K562 (cell line): ENCODE measurements at regions not wholly inside any gene's neighbourhood (a gene's known extent, or its start where the extent isn't known, plus 50 kb on each side); places are given as distances from the start of the nearest gene placed in this dataset.

Experiments used
- ATAC-seq: fragments of 200-7000 bp; cut with Tn5 transposase; 3 replicates; pipeline ENCODE4 v1.9.1; 2020; ENCODE audit warnings: moderate library complexity
- BruUV-seq: library from RNA; stranded (reverse); fragments of 400-500 nt; replicated peaks from 2 replicates; lab custom pipeline; 2021; lab: Mats Ljungman, UMichigan
- CTCF ChIA-PET: fragments of 300-600 bp; formaldehyde crosslinking; extraction: SDS; loops from one replicate; lab custom pipeline; 2021; ENCODE audit warnings: low intra/inter-chr PET ratio; lab: Yijun Ruan, JAX
- POLR2A ChIA-PET: fragments of 300-600, 350-650 bp; sonication (Branson Sonifier 250); formaldehyde crosslinking; extraction: SDS; loops from one replicate; lab custom pipeline; 2021; ENCODE audit warnings: antibody characterized with exemption, inconsistent platforms; lab: Yijun Ruan, JAX
- DNase-seq, 4 experiments: peaks; one replicate each; pipeline versions ENCODE4 v3.0.0 to v3.0.0-alpha.2; 2011 to 2018; ENCODE audit warnings: low spot score in 3 of 4, mixed read lengths in 3 of 4; ENCODE audit errors: extremely low read depth in 1 of 4
- FAIRE-seq: peaks from 2 replicates; lab custom pipeline; 2011; peaks lifted over from hg19 to GRCh38; lab: Jason Lieb, UNC
- H2AFZ ChIP-seq: 2 replicates; pipeline ENCODE4 v1.6.0; 2011; ENCODE audit warnings: low read depth, low read length, control low read depth, inconsistent platforms
- H3K27ac ChIP-seq: fragments of 200-600 bp; 3 replicates; pipeline ENCODE4 v1.8.0; 2011; ENCODE audit warnings: low read depth, mild to moderate bottlenecking, control low read depth, inconsistent platforms, low read length, moderate library complexity, mixed read lengths; ENCODE audit errors: extremely low read depth
- H3K27me3 ChIP-seq, 2 experiments: fragments of 300-600 bp in 1 of 2; 2 replicates in 1 of 2; 3 replicates in 1 of 2; pipeline versions ENCODE4 v1.6.0 to v1.8.0; 2011; ENCODE audit warnings: inconsistent platforms in 2 of 2, low read length in 2 of 2, mild to moderate bottlenecking in 1 of 2, mixed read lengths in 1 of 2, moderate library complexity in 1 of 2; ENCODE audit not compliant: control insufficient read depth in 2 of 2, insufficient read depth in 2 of 2
- H3K36me3 ChIP-seq: fragments of 300-600 bp; 3 replicates; pipeline ENCODE4 v1.8.0; 2011; ENCODE audit warnings: mild to moderate bottlenecking, low read length, inconsistent platforms; ENCODE audit not compliant: control insufficient read depth, insufficient read depth
- H3K4me1 ChIP-seq, 2 experiments: fragments of 200-600 bp in 1 of 2; replicated peaks in 1 of 2; 2 replicates in 1 of 2; 3 replicates in 1 of 2; pipeline versions ENCODE4 v1.5.1 to v1.8.0; 2011; ENCODE audit warnings: inconsistent platforms in 2 of 2, low read length in 2 of 2, mild to moderate bottlenecking in 1 of 2, mixed read lengths in 1 of 2, moderate library complexity in 1 of 2; ENCODE audit not compliant: control insufficient read depth in 2 of 2, insufficient read depth in 2 of 2
- H3K4me2 ChIP-seq: 2 replicates; pipeline ENCODE4 v1.6.1; 2011; ENCODE audit warnings: low read length, control low read depth, inconsistent platforms, mixed read lengths; ENCODE audit not compliant: insufficient read depth
- H3K4me3 ChIP-seq: fragments of 200-600 bp; sonication (generic), shearing (Covaris generic); 2 replicates; pipeline ENCODE4 v1.5.1; 2016; ENCODE audit warnings: control low read depth, inconsistent platforms
- H3K79me2 ChIP-seq: fragments of 200-600 bp; 3 replicates; pipeline ENCODE4 v1.8.0; 2011; ENCODE audit warnings: low read length, inconsistent platforms; ENCODE audit not compliant: control insufficient read depth, insufficient read depth
- H3K9ac ChIP-seq, 2 experiments: 2 replicates each; pipeline versions ENCODE4 v1.6.0 to v1.6.1; 2011; ENCODE audit warnings: low read depth in 2 of 2, low read length in 2 of 2, control low read depth in 1 of 2, inconsistent platforms in 1 of 2, mild to moderate bottlenecking in 1 of 2, mixed read lengths in 1 of 2; ENCODE audit not compliant: insufficient read depth in 1 of 2
- H3K9me1 ChIP-seq: one replicate; pipeline ENCODE4 v1.6.0; 2011; ENCODE audit warnings: inconsistent platforms, mild to moderate bottlenecking, low read length, moderate library complexity; ENCODE audit not compliant: control insufficient read depth, insufficient read depth
- H3K9me3 ChIP-seq: replicated peaks from 2 replicates; pipeline ENCODE4 v1.5.1; 2011; ENCODE audit warnings: low read depth, low read length, inconsistent platforms; ENCODE audit not compliant: control insufficient read depth, insufficient read depth
- H4K20me1 ChIP-seq: replicated peaks from 2 replicates; pipeline ENCODE4 v1.6.1; 2011; ENCODE audit warnings: low read length, inconsistent platforms, mixed read lengths; ENCODE audit not compliant: control insufficient read depth, insufficient read depth
- BRF1 ChIP-seq: IDR thresholded peaks from 3 replicates; pipeline ENCODE4 v1.6.1; 2011; ENCODE audit warnings: borderline replicate concordance, mild to moderate bottlenecking; ENCODE audit not compliant: insufficient read length; ENCODE audit errors: extremely low read depth
- HDAC6 ChIP-seq: IDR thresholded peaks from 2 replicates; pipeline ENCODE4 v1.6.1; 2012; ENCODE audit warnings: low read depth, mild to moderate bottlenecking, control low read depth, inconsistent platforms, low read length, moderate library complexity
- NBN ChIP-seq: fragments of 450-650 bp; IDR thresholded peaks from 2 replicates; pipeline ENCODE4 v1.6.1; 2016; ENCODE audit warnings: low read depth, mild to moderate bottlenecking
- NCOR1 ChIP-seq: fragments of 450-650 bp; IDR thresholded peaks from 2 replicates; pipeline ENCODE4 v1.6.1; 2016; ENCODE audit warnings: mild to moderate bottlenecking, moderate library complexity
- TAL1 ChIP-seq: fragments of 450-650 bp; IDR thresholded peaks from 2 replicates; pipeline ENCODE4 v1.6.1; 2016; ENCODE audit warnings: mild to moderate bottlenecking
- XRCC5 ChIP-seq: fragments of 200-400 bp; formaldehyde crosslinking; IDR thresholded peaks from 2 replicates; pipeline ENCODE4 v1.6.1; 2017; ENCODE audit warnings: low read depth, mild to moderate bottlenecking, low read length
- ZNF197 ChIP-seq: fragments of 200-800 bp; sonication (Bioruptor generic); IDR thresholded peaks from 2 replicates; pipeline ENCODE4 v1.6.1; 2016; ENCODE audit warnings: low read depth, missing genetic modification characterization, missing compliant biosample characterization
- ZNF324 ChIP-seq: fragments of 250-450 bp; sonication (Bioruptor Pico); IDR thresholded peaks from 2 replicates; pipeline ENCODE4 v1.4.0; 2020; ENCODE audit warnings: mild to moderate bottlenecking
- WGBS: fragments of 100-300 bp; shearing (Covaris generic); methylation state at CpG from one replicate; pipeline ENCODE4 v1.1.6; 2016; ENCODE audit warnings: low coverage, mixed read lengths; ENCODE audit not compliant: insufficient coverage; ENCODE audit errors: missing lambda C conversion rate; 5-methylcytosine and 5-hydroxymethylcytosine counted together
- in situ Hi-C: fragments of 300-500 bp; cut with MboI; formaldehyde crosslinking; loops from 4 replicates; pipeline ENCODE4 v1.15.0; 2018; ENCODE audit warnings: inconsistent platforms, mixed read lengths
- intact Hi-C: fragments of 100-400 bp; cut with micrococcal nuclease; formaldehyde crosslinking; loops from 2 replicates; pipeline ENCODE4 v1.14.2; 2022
- TF ChIP-seq, protein P1 (sequence below): fragments of 200-800 bp; sonication (Bioruptor generic); IDR thresholded peaks from 2 replicates; pipeline ENCODE4 v1.6.1; 2017; ENCODE audit warnings: missing genetic modification characterization, missing compliant biosample characterization

DNA sequence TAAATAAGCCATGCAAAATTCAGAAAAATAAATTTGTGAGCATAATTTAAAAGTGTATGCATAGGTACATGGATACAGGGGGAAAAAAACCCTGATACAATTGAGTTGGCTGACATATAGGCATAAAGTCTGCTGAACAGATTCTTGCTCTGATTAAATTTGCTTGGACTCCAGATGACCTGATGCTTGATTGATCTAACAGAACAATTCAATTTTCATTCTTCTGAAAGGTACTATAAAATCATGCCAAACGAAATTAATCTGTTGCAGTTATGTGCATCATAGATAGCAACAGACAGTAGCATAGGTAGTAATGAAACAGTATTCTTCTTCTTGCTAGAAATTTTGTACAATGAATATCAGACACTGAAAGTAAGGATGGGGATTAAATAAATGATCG lies 578.2 kb upstream of the SLITRK6 start (continued):
- no peak for TF ChIP-seq ZNF197 (CRISPR knock-in tag)

DNA sequence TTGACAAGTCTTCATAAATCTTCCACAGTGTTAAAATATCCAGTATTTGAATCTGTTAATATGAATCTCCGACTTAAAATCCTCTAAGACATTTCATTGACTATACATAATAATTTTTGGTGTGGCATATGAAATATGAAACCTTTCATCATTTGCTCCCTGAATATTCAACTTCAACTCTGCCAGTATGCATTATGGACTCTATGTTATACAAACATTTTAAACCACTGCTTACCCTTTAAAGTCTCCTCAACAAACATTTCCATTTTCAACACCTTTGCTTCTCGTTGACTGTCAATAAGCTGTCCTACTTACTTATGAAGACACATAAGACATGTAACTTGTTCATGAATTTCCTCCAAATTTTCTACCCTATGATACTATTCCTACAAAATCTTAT lies 579.4 kb upstream of the SLITRK6 start:
- FAIRE-seq = no peak
- no peaks in the 10 kb centered on the region for H3K9me1 ChIP-seq
- no peak overlapping the region for H3K4me3 ChIP-seq
- no peaks in the 10 kb centered on the region for H4K20me1 ChIP-seq
- ATAC-seq = no peak
- no peaks in the 10 kb centered on the region for H3K27me3 ChIP-seq
- no peak for DNase-seq
- no peak overlapping the region for H3K4me2 ChIP-seq
- H3K9me3 ChIP-seq = no peaks in the 10 kb centered on the region
- ChIA-PET POLR2A (no interaction called here), CTCF (no interaction called here)
- H3K36me3 ChIP-seq = no peaks in the 10 kb centered on the region
- in situ Hi-C loops (no loop called here), intact Hi-C loops (no loop called here)
- H2AFZ ChIP-seq = no peak overlapping the region
- WGBS = 0% methylated on average over 2 of the region's 2 CpGs
- BruUV-seq = no TSS peak
- TF ChIP-seq XRCC5 = no peak
- no peak for TF ChIP-seq BRF1
- no peak for TF ChIP-seq NCOR1
- TF ChIP-seq, protein P1, sequence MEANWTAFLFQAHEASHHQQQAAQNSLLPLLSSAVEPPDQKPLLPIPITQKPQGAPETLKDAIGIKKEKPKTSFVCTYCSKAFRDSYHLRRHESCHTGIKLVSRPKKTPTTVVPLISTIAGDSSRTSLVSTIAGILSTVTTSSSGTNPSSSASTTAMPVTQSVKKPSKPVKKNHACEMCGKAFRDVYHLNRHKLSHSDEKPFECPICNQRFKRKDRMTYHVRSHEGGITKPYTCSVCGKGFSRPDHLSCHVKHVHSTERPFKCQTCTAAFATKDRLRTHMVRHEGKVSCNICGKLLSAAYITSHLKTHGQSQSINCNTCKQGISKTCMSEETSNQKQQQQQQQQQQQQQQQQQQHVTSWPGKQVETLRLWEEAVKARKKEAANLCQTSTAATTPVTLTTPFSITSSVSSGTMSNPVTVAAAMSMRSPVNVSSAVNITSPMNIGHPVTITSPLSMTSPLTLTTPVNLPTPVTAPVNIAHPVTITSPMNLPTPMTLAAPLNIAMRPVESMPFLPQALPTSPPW (CRISPR knock-in tag) = no peak
- TF ChIP-seq ZNF324 (CRISPR knock-in tag) = no peak
- TF ChIP-seq TAL1 = no peak
- no peak for TF ChIP-seq NBN
- no peak for TF ChIP-seq HDAC6
- H3K9ac ChIP-seq = no peak overlapping the region
- no peaks in the 10 kb centered on the region for H3K4me1 ChIP-seq
- no peaks in the 10 kb centered on the region for H3K79me2 ChIP-seq
- no peak overlapping the region for H3K27ac ChIP-seq
